Skeletal muscle tissue (tissue), 3 donors: ENCODE measurements at regions not wholly inside any gene's neighbourhood (a gene's known extent, or its start where the extent isn't known, plus 50 kb on each side); places are given as distances from the start of the nearest gene placed in this dataset.

Experiments
- H3K27ac ChIP-seq: one replicate; pipeline ENCODE4 v1.7.0; 2013; ENCODE audit warnings: mild to moderate bottlenecking, low read depth, low read length, inconsistent platforms
- H3K27me3 ChIP-seq, 3 donors: one replicate each; pipeline ENCODE4 v1.7.0; 2013; ENCODE audit warnings: low read length in 3 of 3; ENCODE audit not compliant: control insufficient read depth in 3 of 3, insufficient read depth in 3 of 3
- H3K36me3 ChIP-seq, 3 donors: one replicate each; pipeline ENCODE4 v1.7.0; 2013; ENCODE audit warnings: low read length in 3 of 3; ENCODE audit not compliant: control insufficient read depth in 3 of 3, insufficient read depth in 3 of 3
- H3K4me1 ChIP-seq, 3 donors: one replicate each; pipeline ENCODE4 v1.7.0; 2013; ENCODE audit warnings: low read length in 3 of 3, mild to moderate bottlenecking in 3 of 3; ENCODE audit not compliant: control insufficient read depth in 3 of 3, insufficient read depth in 3 of 3
- H3K4me3 ChIP-seq, 3 donors: one replicate each; pipeline ENCODE4 v1.7.0; 2013; ENCODE audit warnings: low read length in 3 of 3
- H3K9ac ChIP-seq, 3 donors: one replicate each; pipeline ENCODE4 v1.7.0; 2013; ENCODE audit warnings: low read length in 3 of 3, mild to moderate bottlenecking in 3 of 3, moderate library complexity in 2 of 3, low read depth in 1 of 3
- H3K9me3 ChIP-seq, 3 donors: one replicate each; pipeline ENCODE4 v1.7.0; 2013; ENCODE audit warnings: low read length in 3 of 3; ENCODE audit not compliant: control insufficient read depth in 3 of 3
- donor health status: Osteomylitis.

DNA sequence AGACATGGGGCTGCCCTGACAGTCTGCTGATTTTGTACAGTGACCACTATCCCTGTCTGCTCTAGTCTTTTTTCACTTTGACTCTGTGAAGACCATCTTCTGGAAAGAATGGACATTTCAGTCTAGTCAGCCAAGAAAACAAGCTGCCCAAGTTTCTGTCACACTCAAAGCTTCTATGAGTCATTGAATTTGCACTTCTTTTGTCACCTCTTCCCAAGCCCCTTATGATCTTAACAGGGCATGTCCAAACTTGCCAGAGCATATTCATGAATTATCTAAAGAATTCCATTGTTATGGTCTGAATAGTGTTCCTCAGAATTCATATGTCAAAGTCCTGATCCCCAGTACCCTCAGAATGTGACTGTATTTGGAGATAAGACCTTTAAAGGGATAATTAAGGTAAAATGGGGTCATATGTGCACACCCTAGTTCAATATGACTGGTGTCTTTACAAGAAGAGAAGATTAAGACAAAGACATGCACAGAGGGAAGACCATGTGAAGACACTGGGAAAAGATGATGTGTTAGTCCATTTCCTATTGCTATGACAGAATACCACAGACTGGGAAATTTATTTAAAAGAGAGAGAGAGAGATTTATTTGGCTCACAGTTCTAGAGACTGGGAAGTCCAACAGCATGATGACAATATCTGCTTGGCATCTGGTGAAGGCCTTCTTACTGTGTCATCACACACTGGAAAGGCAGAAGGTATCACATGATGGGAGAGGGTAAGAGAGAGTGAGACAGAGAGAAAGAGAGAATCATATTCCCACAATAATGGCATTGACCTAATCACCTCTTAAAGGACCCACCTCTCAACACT lies 242.6 kb downstream of the BTG1 start:
- H3K4me3 ChIP-seq: no peak overlapping the region
- no peaks in the 10 kb centered on the region for H3K27me3 ChIP-seq
- no peaks in the 10 kb centered on the region for H3K9me3 ChIP-seq
- H3K4me1 ChIP-seq: no peaks in the 10 kb centered on the region
- no peaks in the 10 kb centered on the region for H3K36me3 ChIP-seq
- no peak overlapping the region for H3K27ac ChIP-seq
- H3K9ac ChIP-seq: no peak overlapping the region

DNA sequence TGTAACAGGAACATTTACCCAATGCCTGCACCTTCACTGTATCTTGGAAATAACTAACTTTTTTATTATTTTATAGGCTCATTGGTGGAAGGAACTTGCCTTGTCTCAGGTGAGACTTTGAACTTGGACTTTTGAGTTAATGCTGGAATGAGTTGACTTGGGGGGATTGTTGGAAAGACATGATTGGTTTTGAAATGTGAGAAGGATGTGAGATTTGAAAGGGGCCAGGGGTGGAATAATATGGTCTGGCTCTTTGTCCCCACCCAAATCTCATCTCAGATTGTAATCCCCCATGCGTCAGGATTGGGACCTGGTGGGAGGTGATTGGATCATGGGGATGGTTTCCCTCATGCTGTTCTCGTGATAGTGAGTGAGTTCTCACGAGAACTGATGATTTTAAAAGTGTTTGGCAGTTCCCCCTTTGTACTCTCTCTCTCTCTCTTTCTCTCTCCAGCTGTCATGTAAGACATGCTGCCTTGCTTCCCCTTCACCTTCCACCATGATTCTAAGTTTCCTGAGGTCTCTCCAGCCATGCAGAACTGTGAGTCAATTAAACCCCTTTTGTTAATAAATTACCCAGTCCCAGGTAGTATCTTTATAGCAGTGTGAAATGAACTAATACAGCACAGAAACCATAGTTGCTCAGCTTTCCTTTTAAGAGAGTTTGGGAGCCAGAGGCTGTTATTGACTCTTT lies 244.1 kb downstream of the BTG1 start:
- Histone ChIP-seq H3K27ac (no peak overlapping the region), H3K9me3 (no peaks in the 10 kb centered on the region), H3K4me3 (no peak overlapping the region), H3K9ac (no peak overlapping the region), H3K4me1 (no peaks in the 10 kb centered on the region), H3K27me3 (no peaks in the 10 kb centered on the region), H3K36me3 (no peaks in the 10 kb centered on the region)

GRCh38 chr12:91900971-91901370 lies 244.7 kb downstream of the BTG1 start:
- Histone ChIP-seq H3K36me3 (no peaks in the 10 kb centered on the region), H3K9me3 (no peaks in the 10 kb centered on the region), H3K27me3 (no peaks in the 10 kb centered on the region), H3K9ac (no peak overlapping the region), H3K4me3 (no peak overlapping the region), H3K27ac (no peak overlapping the region), H3K4me1 (no peaks in the 10 kb centered on the region)

DNA sequence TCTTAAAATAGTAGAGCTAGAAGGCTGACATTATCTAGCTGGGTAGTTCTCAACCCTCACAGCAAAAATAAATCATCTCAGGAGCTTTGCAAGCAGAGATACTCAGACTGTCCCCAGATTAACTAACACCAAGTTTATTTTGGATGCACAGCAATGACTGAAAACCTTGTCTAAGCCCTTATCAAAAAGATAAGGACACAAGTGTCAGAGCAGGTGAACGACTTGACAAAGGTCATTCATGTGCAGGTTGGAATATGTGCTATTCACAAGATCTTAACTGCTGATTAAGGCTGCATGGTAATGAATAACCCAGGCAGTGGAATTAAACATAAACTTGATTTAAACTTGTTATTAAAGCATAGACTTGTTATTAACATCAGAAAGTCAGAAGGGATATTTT lies 246.6 kb downstream of the BTG1 start:
- Histone ChIP-seq H3K9ac (no peak overlapping the region), H3K9me3 (no peaks in the 10 kb centered on the region), H3K4me3 (no peak overlapping the region), H3K27ac (no peak overlapping the region), H3K36me3 (no peaks in the 10 kb centered on the region), H3K27me3 (no peaks in the 10 kb centered on the region), H3K4me1 (no peaks in the 10 kb centered on the region)

- H3K4me3 ChIP-seq: no peak overlapping the region
- no peaks in the 10 kb centered on the region for H3K9me3 ChIP-seq
- no peaks in the 10 kb centered on the region for H3K27me3 ChIP-seq
- H3K27ac ChIP-seq: no peak overlapping the region
- no peaks in the 10 kb centered on the region for H3K4me1 ChIP-seq
- H3K9ac ChIP-seq: no peak overlapping the region
- no peaks in the 10 kb centered on the region for H3K36me3 ChIP-seq
Observed at GRCh38 chr12:91897025-91897515, 248.6 kb downstream of the BTG1 start.

DNA sequence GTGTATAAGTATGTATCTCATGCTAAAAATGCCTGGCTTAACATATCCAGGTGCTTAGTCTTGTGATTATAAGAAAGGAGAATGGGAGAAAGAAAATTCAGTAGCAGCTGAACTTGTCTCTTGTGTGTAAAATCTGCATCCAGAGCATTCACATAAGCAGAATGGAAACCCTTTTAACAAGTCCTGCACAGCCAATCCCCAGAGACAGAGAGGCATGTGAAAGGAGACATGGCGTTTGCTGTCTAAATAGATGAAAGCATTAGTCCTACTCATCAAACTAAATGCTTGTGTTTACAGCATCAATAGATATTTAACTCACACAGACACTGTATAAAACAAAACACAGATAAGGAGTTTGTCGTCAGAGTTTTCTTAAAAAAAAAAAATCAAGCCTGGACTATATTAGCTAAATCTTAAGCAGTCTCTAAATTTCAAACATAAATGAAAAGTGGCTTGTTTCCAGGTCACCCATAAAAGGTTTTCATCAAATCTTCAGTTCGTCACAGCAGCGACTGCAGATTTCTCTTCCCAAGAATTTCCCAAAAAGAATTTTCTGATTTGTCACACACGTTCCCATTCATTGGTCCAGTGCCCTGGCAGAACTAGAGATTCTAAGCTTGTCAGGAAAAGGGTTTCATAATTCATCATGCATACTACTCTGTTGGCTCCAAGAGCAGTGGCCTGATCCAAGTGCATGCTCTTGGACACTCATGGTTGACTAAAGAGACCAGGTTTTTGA lies 249.2 kb downstream of the BTG1 start:
- no peaks in the 10 kb centered on the region for H3K27me3 ChIP-seq
- H3K9ac ChIP-seq: no peak overlapping the region
- H3K9me3 ChIP-seq: no peaks in the 10 kb centered on the region
- H3K27ac ChIP-seq: no peak overlapping the region
- H3K4me1 ChIP-seq: no peaks in the 10 kb centered on the region
- no peak overlapping the region for H3K4me3 ChIP-seq
- no peaks in the 10 kb centered on the region for H3K36me3 ChIP-seq

GRCh38 chr12:91894911-91895310 lies 250.7 kb downstream of the BTG1 start:
- Histone ChIP-seq H3K27ac (no peak overlapping the region), H3K36me3 (no peaks in the 10 kb centered on the region), H3K4me1 (no peaks in the 10 kb centered on the region), H3K9me3 (no peaks in the 10 kb centered on the region), H3K27me3 (no peaks in the 10 kb centered on the region), H3K9ac (no peak overlapping the region), H3K4me3 (no peak overlapping the region)

DNA sequence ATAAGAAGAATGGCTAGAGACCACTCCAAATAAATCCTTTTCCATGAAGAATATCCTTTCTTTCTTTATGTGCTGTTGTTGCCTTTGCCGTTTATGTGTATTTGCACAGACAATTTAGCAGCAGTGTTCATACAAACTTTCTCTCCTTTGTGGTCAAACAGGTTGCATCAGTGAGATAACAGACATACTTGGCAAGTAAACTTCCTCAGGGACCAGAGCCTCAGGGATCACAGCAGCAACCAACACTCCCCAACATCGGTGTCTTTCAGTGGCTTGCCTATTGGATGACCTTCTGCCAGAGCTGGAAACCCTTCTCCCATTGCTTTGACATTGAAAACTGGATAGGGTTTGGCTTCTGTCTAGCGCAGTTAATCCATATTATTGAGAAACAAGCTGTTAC lies 252.2 kb downstream of the BTG1 start:
- no peak overlapping the region for H3K4me3 ChIP-seq
- no peak overlapping the region for H3K27ac ChIP-seq
- H3K27me3 ChIP-seq: no peaks in the 10 kb centered on the region
- H3K4me1 ChIP-seq: no peaks in the 10 kb centered on the region
- no peak overlapping the region for H3K9ac ChIP-seq
- no peaks in the 10 kb centered on the region for H3K9me3 ChIP-seq
- H3K36me3 ChIP-seq: no peaks in the 10 kb centered on the region

GRCh38 chr12:91892081-91892855 lies 253.4 kb downstream of the BTG1 start:
- no peaks in the 10 kb centered on the region for H3K36me3 ChIP-seq
- H3K9ac ChIP-seq: no peak overlapping the region
- H3K27ac ChIP-seq: no peak overlapping the region
- no peaks in the 10 kb centered on the region for H3K27me3 ChIP-seq
- H3K9me3 ChIP-seq: no peaks in the 10 kb centered on the region
- no peaks in the 10 kb centered on the region for H3K4me1 ChIP-seq
- H3K4me3 ChIP-seq: no peak overlapping the region
